NCI-H345 (cell line): ENCODE measurements at regions not wholly inside any gene's neighbourhood (a gene's known extent, or its start where the extent isn't known, plus 50 kb on each side); places are given as distances from the start of the nearest gene placed in this dataset.
"Not testable (repeated sequence)": the region's sequence is repeated elsewhere in the genome, so short reads cannot be mapped to it uniquely, and the experiment has no call there.

Source experiments
- DNase-seq: peaks from one replicate; lab custom pipeline; 2025; lab: John Stamatoyannopoulos, UW

- no peak for DNase-seq
Measured at GRCh38 chr2:146978577-146979555, 866.0 kb upstream of the ACVR2A start.

- not testable (repeated sequence) for DNase-seq
Measured at GRCh38 chr2:146970981-146971380, 873.8 kb upstream of the ACVR2A start.

- DNase-seq: not testable (repeated sequence)
Measured at GRCh38 chr2:146969703-146970102, 875.1 kb upstream of the ACVR2A start.

DNA sequence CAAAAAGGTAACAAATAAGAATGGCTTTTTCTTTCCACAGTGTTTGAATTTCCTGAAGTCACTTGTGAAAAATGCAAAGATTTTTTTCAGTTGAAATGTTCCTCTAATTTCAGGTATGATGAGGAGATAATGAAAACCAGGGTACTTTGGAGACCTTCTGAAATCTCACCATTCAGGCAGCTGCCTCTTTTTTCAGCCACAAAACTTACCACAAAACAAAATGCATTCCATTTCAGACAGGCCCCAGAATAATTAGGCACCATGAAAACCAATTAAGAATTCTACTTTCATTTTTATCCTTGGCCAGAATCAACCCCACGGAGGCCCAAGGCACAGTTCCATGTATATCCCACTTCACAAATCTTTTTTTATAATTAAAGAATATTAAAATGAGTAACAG lies 880.3 kb upstream of the ACVR2A start:
- DNase-seq: no peak

DNA sequence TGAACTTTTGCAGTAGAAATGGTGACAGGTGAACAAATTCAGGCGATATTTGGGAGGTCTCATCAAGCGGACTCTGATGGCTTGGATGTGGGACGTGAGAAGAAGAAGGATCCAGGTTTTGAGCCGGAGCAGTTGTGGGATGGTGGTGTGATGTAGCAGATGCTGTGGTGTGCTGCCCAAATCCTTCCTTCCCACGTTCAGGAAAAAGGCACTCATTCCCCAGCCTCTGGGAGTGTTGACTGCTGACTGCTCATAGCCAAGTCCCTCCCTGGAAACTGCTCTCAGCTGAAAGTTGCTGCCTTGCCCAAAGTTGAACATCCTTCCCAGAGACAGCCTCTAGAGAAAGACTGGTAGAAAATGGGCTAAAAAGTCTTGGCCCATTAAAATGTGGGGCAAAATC lies 890.3 kb upstream of the ACVR2A start:
- DNase-seq: no peak

- DNase-seq: no peak
Measured at GRCh38 chr2:146952696-146953095, 892.1 kb upstream of the ACVR2A start.

- DNase-seq: no peak
Measured at GRCh38 chr2:146950911-146951310, 893.9 kb upstream of the ACVR2A start.

- DNase-seq: no peak
Measured at GRCh38 chr2:146950361-146950760, 894.5 kb upstream of the ACVR2A start.

DNA sequence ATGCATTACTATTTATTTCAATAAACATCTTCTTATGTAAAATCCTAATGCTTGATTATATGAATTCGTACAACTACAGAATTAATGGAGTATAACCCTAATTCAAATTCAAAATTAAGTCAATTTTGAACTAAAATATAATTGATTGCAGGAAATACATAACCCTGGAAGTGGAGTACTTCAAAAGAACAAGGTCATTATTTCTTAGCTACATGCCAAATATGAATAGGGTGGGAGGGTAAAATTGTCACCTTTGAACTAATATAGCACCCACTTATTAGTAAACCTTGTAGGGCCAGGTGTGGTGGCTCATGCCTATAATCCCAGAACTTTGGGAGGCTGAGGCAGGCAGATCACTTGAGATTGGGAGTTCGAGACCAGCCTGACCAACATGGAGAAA lies 895.4 kb upstream of the ACVR2A start:
- no peak for DNase-seq

DNA sequence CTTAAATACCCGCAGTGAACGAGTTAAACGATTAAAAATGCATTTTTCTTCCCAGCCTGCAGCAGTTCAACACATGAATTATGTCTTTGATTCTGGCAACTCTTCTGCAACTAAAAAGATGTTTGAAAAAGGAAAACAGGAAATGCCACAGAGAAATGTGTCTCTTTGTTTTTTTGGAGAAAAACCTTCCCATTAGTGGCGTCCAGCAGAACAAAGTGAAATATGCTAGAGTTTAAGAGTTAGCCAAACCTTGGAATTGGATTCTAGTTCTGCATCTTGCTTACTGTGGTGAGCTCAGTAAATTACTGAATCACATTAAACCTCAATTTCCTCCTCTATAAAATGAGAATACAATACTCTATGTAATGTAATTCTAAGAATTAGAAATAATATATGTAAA lies 900.2 kb upstream of the ACVR2A start:
- DNase-seq: no peak

DNA sequence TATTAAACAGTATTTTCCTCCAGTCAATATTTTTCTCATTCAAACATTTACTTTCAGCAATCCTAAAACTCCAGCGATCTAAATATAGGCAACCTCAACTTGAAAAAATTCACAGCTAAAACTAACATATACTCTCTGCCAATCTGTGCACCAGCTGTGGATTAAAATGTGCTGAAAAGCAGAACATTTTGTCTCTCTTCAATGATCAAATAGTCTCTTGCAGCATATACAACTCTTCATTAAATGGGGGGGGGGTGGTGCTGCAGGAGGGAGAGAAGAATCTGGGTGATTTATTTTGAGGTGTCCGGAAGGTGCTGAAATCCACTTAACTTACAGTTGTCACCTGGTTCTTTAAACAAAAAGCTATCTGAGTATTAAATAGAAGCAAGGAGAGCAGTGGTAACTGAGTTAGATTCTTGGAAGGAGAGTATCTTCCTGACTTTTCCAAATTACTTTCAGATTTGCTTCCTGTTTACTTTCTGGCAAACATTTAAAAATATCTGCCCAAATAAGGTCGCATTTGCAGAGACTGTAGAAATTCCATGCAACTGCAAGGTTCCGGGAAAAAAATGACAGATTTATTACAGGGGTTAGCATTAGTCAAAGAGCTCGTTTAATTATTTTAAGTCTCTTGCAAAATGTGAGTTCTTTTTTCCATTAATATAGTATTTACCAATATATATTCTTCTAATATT lies 904.7 kb upstream of the ACVR2A start:
- no peak for DNase-seq

DNA sequence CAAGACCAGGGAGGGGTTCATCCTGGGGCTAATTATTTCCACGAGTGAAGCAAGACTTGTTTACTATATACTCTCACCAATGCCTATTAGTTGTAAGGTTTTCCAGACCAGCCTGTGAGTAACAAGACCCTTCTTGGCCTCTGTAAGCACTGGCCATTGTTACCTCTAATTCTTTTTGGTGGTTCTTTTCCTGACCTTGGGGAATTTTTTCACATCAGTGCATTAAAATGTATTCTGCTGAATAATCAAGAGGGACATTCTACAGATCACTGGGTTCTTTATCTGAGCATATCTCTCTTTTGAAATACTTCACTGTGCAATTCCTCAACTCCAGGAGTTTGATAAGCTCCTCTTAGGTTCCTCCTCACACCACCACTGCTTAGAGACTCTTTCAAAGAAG lies 909.9 kb upstream of the ACVR2A start:
- no peak for DNase-seq

- DNase-seq: no peak
Measured at GRCh38 chr2:146931109-146931508, 913.7 kb upstream of the ACVR2A start.

- DNase-seq: peak; percentile 48
Measured at GRCh38 chr2:146927080-146927711, 917.6 kb upstream of the ACVR2A start.

DNA sequence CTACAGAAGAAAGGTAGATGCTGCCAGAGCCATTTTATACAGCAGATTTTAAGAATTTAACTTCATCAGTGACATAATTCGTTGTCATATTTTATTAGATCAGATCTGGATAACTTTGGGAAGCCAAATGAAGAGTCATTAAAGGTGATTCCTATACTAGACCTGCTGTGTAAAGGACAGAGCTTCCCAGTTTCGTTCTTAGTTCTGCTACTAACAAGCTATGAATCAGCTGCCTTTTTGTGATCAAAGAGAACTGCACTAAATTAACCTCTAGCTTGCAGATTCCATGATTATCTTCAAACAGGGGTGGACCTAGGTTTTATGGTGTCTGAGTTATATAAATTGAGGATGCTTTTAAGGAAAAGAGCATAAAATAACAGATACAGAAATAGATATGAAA lies 926.5 kb upstream of the ACVR2A start:
- no peak for DNase-seq

GRCh38 chr2:146917431-146918042 lies 927.3 kb upstream of the ACVR2A start:
- no peak for DNase-seq

DNA sequence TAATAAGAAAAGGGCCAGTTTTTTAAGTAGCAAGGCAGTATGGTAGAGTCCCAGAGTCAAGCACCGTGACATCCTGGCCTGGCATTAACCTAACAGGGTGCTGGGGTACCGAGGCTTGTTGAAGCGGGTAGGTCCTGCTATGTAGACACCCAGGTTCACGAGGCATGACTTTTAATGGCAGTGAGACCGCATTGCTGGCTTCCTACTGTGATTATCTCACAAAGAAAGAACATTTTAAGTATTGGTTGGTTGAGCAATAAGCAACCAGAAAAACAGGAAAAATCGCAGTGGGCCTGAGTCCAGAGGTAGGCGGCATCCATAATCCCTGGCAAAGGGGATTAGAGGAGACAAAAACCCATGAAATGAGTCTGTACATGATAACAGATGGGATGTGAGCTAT lies 927.9 kb upstream of the ACVR2A start:
- no peak for DNase-seq

- DNase-seq: no peak
Measured at GRCh38 chr2:146913476-146913875, 931.4 kb upstream of the ACVR2A start.

DNA sequence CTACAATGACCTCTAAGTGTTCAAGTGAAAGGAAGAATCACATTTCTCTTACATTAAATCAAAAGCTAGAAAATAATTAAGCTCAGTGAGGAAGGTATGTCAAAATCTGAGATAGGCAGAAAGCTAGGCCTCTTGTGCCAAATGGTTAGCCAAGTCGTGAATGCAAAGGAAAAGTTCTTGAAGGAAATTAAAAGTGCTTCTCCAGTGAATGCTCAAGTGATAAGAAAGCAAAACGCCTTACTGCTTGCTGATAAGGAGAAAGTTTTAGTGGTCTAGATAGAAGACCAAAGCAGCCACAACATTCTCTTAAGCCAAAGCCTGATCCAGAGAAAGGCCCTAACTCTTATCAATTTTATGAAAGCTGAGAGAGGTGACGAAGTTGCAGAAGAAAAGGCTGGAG lies 932.3 kb upstream of the ACVR2A start:
- no peak for DNase-seq

- DNase-seq: no peak
Measured at GRCh38 chr2:146908776-146909175, 936.1 kb upstream of the ACVR2A start.

- no peak for DNase-seq
Measured at GRCh38 chr2:146898083-146898482, 946.7 kb upstream of the ACVR2A start.

GRCh38 chr2:146894514-146894913 lies 950.3 kb upstream of the ACVR2A start:
- no peak for DNase-seq
